ENCODE measurements at regions not wholly inside any gene's neighbourhood (a gene's known extent, or its start where the extent isn't known, plus 50 kb on each side); places are given as distances from the start of the nearest gene placed in this dataset.
"Not testable (repeated sequence)": the region's sequence is repeated elsewhere in the genome, so short reads cannot be mapped to it uniquely, and the experiment has no call there.

DNA sequence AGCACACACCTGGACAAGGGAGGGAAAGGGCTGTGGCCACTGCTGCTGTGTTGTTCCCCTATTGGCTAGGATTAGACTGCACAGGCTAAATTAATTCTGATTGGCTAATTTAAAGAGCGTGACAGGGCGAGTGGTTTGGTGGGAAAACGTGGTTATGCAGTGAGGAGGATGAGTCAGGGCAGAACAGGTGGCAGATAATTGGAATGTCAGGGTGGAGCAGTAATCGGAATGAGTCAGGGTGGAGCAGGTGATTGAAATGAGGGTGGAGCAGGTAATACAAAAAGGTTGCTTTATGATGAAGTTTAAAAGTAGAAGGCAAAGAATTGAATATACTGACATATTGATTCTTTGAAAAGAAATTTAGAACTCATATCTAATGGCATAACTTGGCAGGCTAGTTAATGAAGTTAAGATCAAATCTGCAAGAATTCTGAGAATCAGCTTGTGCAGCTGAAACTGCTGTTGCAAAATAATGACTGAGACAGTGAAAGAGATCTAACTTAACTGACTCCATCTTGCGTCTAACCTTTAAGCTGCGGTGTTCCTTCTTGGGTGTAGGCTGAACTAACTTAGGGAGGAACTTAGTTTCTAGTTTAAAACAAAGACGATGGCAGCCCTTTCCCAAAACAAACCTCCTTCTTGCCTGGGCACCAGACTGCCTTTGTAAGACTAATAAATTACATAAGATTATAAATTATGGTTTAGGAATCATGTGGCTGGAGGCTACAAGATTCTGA is 174.3 kb downstream of the UTP18 start:
- FAIRE-seq = no peak
- DNase-seq (ENCODE audit: insufficient read length, low spot score) = no peak

DNA sequence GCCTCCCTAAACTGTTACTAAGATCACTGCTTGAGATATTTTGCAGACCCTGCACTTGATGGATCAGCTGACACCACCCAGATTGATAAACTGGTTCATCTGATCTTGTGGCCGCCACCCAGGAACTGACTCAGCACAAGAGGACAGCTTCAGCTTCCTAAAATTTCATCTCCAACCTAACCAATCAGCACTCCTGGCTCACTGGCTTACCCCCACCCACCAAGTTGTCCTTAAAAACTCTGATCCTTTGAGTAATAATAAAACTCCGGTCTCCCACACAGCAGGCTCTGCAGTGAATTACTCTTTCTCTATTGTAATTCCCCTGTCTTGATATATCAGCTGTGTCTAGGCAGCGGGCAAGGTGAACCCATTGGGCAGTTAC is 174.8 kb downstream of the UTP18 start:
- no peak for FAIRE-seq
- DNase-seq (ENCODE audit: insufficient read length, low spot score) = no peak

DNA sequence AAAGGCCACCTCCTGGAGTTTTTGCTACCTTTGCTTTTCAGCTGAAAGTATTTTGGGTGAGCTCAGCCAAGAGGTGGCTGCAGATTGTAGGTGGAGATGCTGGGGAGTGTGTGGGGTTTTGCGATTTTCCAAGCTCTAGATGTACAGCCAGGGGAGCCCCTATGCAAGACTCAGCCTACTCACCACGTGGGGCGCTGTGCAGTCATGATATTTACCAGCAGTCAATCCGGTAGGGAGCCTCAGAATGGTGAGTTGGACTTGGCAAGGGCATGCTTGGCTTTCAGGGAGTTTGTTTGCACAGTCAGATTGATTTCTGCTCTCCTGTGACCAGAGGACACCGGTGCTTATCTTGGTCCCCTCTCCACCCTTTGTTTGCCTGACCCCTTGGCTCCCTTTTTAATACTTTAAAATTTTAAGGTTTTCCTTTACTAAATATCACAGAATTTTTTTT is 175.3 kb downstream of the UTP18 start:
- FAIRE-seq (no peak), DNase-seq (ENCODE audit: insufficient read length, low spot score) (no peak)

DNA sequence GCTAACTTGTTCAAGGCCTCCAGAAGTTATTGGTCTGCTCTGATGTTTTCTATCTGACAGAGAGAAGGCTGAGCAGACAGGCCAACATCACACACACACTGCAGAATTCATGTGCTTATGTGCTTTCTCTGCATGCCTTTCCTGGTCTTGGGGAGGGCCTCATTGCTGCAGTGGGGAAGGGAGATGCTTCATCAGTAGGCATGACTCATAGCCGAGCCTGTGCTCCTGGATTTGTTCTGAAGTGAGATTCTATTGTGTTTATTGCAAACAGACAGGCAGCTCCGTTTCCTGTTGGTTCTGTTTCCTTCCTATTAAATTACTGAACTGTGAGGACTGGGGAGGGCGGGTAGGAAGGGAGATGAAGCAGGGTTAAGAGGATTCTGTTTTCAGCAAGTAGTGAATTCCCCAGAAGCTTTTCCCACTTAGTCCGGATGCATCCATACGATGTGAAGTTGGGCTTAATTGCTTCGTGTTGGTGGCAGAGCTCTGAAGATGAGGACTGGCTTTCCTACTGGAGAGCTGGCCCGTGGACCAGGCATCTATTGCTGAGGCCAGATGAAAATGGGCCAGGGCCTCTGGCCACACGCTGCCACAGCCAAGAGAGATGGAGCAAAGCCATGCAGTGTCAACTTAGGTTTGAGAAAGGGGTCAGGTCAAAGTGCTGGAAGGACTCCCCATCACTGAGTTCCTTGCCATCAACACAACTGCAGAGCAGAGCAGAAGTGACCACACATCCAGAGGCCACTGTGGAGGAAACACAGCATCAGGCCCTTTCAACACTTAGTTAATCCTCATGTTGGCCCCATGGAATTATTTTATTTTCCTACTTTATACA is 179.3 kb downstream of the UTP18 start:
- no peak for FAIRE-seq
- DNase-seq (ENCODE audit: insufficient read length, low spot score) = no peak

DNA sequence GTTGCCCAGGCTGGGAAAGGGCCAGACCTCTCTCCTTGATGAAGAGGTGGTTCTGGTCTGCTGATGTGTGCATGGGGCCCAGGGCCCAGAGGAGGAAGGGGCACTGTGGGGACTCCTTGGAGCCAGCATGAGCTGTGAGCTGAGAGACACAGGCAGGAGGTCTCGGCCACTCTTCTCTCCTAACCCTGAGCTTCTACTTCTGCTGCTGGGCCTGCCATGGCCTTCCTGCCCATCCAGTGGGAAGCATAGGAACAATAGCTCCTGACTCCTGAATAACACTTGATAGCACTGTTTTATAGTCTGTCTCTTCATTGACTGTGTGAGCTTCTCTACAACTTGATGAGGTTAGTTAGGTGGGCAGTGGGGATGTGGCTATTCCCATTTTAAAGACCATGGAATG is 181.1 kb downstream of the UTP18 start:
- DNase-seq (ENCODE audit: insufficient read length, low spot score) = no peak
- FAIRE-seq = no peak

DNA sequence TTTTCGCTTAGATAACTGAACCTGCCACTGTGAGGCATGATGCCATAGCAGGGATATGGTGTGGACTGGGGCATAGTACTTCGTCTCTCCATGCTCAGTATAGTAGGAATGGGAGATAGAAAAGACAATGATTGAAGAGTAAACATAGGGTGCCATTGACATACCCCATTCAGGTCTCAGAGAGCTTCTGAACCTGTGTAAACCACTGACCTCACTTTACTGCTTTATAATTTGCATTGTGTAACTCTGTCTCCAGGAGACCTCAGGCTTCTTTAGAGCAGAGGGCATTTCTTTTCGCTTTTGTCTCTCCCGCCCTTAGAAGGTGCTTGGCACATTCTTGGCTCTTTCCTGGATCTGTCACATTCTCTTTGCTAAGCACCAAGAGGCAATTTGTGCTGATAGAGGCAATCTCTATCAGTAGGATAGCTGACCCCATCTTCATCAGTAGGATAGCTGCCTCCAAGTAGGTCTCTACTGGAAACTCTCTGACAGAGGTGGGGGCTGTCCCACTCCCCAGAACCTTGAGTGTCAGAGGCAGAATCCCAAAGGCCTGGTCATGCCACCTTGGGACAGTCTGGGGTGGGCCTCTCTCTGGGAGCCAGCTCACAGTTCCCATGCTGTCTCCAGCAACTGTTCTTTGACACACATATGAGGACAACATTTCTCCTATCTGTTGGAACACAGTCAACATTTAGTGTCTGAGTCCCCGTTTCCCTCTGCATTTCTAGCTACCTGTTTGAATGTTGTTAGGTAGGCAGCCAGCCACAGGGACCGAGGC is 181.9 kb downstream of the UTP18 start:
- DNase-seq (ENCODE audit: insufficient read length, low spot score) (no peak), FAIRE-seq (no peak)

DNA sequence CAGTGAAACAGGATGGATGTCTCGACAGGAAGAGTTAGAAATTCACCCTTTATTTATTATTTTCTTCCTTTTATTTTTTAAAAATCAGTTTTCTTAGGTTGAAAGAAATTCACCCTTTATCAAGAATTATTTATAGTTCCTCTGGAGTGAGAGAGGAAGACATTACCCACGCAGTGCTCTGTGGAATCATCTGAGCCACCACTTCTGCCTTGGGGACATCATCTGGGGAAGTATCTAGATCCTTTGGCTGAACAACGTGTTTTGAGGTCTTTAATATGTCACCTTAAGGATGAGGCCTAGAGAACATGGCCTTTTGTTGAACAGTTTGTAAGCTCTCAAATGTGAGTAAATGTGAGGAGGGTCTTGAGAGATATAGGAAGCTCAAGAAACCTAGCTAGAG is 183.3 kb downstream of the UTP18 start:
- DNase-seq (ENCODE audit: insufficient read length, low spot score) = no peak
- FAIRE-seq = no peak

DNA sequence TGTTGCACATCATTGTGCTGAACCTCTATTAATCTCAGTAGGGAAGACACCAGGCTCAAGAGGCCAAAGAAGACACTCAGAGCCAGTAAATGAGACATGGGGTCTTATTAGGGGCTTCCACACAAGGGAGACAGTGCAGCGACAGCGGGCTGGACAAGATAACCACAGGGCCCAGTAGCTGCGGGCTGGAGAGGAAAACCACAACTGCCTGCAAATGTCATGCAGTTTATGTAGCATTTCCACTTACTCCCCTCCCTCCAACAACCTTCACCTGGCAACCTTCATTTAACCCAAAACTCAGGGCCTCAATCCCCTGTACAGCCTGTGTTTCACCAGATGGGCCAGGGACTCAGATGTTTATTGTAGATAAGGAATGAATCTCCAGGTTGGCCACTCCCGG is 185.6 kb downstream of the UTP18 start:
- no peak for FAIRE-seq

DNA sequence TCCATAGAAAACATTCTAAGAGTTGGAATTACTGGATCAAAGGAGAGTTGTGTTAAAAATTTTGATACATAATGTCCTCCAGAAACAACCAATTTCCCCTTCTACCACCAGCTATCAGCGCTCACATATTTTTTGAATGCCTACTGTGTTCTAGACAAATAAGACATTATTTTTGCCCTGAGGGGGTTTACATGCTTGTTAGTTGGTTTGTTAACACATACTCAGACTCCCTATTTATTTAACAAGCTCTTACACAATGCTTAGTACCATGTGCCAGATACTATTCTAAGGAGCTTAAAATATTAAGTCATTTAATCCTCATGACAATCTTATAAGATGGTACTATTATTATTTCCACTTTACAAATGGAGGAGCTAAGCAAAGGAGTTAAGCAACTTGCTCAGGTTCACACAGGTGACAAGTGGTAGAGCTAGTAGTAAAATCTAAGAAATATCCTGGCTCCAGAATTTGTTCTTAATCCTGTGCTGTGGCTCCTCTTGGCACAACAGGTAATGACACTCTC is 194.2 kb downstream of the UTP18 start:
- no peak for DNase-seq (ENCODE audit: insufficient read length, low spot score)
- no peak for FAIRE-seq

More for the DNA sequence above, 185.6 kb downstream of the UTP18 start:
- DNase-seq (ENCODE audit: insufficient read length, low spot score) = no peak

DNA sequence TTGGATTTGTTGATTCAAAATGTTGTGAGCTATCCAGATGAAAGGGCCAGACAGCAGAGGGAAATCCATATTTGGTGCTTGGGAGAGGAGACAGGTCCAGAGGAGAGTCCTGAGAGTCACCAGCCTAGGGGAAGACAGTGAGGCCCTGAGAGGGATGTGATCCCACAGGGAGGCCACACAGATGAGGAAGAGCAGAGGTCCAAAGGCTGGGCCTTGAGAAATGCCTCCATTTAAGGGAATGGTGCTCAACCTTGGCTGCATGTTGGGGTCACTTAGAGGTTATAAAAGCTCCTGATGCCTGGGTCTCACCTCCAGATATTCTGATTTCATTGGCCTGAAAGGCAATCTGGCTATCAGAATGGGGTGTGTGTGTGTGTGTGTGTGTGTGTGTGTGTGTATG is 194.9 kb downstream of the UTP18 start:
- no peak for DNase-seq (ENCODE audit: insufficient read length, low spot score)
- FAIRE-seq = no peak

DNA sequence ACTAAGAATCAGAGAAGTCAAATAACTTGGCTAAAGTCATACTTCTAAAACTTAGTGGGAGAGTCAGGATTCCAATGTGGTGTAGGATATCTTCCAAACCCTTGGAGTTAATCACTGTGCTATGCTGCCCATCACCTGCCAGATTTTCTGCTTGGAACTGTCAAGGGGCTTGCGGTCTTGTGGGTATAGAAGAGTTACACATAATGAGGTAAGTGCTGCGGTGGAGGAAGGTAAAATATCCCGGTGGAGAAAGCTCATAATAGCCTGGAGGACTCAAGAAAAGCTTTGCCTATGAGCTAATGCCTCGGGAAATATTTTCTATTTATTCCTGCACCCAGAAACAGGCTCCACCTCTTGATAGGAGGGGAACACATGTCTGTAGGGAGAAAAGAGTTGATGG is 195.6 kb downstream of the UTP18 start:
- FAIRE-seq = no peak
- no peak for DNase-seq (ENCODE audit: insufficient read length, low spot score)

DNA sequence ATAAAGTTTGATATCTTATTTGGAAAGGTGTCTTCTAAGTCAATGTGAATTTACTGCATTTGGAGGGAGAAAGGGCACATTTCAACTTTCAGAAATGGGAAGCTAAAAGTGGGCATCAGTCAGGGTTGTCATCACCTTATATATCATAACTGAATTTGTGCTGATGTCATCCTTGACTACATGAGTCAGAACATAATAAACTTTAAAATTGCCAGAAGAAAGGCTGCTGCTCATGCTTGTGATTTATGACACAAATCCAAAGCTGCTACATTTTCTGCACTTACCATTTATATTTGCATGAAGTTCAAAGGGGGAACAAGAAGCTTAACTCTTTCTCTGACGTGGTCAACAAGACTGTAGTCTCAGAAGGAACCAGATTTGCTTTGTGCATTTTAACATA is 196.6 kb downstream of the UTP18 start:
- FAIRE-seq = no peak
- DNase-seq (ENCODE audit: insufficient read length, low spot score) = no peak

DNA sequence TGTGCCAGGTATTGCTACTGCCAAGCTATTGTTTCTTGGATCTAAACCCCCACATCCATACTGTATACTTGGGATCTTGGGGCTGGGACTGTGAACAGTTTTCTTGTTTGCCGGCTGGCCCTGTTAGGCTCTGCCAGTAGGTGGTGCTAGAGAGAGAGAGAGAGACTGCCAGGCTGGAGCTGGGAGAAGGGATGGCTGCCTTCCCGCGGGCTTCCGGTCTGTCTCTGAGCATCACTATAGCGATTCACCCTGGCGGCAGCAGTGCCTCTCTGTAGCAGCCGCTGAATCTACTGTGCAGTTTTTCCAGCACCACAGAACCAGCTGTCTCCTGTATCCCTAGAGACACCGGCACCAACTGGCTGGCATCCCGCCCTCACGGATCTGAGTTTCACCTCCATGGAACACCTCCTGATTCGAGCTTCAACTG is 201.2 kb downstream of the UTP18 start:
- DNase-seq (ENCODE audit: insufficient read length, low spot score) (peak; percentile 45), FAIRE-seq (no peak)

DNA sequence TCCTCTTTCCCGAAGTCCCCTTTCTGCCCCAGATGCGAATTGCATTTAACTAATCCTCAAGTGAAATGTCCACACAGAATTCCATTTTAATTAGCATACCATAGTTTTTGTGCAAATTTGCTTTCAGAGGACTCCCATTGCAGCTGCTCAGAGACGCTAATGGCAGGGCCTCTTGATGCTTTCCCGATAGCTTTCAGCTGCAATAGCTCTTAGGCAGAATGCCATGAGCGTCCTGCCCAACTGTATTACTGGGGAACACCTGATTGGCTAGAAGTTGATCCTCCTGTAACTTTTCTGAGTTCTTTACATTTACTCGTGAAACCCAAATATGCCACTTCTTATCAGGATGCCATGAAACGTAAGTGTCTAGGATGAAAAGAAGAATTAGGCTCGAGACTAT is 203.0 kb downstream of the UTP18 start:
- FAIRE-seq = no peak
- no peak for DNase-seq (ENCODE audit: insufficient read length, low spot score)

DNA sequence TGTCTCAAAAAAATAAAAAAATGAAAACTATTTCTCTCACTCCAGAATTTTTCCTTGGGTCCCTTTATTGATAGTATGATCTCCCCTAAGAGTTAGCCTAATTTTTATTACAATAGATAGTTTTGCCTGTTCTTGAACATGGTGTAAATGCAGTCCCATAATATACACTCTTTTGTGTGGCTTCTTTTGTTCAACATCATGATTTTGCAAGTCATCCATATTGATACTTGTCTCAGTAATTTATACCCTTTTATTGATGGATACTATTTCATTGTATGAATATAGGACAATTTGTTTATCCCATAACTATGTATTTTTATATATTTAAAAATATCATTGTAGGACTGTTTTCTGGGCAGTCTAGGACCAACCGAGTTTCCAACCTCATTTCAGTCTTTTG is 207.0 kb downstream of the UTP18 start:
- FAIRE-seq = no peak
- DNase-seq (ENCODE audit: insufficient read length, low spot score) = no peak

DNA sequence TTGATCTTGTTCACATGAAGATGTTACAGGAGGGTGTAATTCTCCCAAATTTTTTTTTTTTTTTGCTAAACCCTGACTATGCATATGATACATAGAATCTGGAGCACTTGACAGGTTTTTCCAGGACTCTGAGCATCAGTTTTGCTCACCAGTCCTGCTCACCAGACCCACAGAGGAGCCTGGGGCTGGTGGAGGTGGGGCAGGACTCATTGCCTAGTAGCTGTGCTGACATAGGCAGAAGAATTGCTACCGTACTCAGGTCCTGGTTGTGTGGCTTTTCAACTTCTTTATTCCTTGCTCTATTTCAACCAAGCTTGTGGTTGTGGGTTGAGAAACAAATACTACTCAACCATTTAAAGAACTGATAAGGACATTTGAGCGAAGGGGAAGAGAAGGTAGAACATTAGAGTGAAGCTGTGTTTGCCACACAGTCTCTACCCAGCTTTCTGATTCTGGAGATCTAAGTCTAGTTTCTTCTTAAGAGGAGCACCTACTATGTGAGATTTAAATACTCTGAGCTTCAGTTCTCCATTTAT is 212.4 kb downstream of the UTP18 start:
- FAIRE-seq = no peak
- no peak for DNase-seq (ENCODE audit: insufficient read length, low spot score)

DNA sequence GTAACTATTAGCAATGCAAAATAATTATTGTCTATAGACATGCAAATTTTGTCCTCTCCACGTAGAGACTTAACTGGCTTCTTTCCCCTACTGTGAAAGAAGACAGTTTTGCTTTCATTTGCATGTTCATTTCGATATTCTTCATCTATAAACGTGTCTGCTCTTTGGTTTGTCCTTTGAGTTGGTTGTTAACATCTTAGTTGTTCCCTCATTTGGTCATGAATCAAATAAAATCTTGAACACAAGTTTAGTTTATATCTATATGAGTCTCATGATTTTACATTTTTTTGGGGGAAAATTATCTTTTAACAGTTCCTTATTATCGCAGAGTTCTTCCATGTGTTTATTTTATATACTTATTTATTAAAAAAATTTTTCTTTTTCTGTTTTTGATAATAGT is 214.4 kb downstream of the UTP18 start:
- DNase-seq (ENCODE audit: insufficient read length, low spot score) (no peak), FAIRE-seq (no peak)

DNA sequence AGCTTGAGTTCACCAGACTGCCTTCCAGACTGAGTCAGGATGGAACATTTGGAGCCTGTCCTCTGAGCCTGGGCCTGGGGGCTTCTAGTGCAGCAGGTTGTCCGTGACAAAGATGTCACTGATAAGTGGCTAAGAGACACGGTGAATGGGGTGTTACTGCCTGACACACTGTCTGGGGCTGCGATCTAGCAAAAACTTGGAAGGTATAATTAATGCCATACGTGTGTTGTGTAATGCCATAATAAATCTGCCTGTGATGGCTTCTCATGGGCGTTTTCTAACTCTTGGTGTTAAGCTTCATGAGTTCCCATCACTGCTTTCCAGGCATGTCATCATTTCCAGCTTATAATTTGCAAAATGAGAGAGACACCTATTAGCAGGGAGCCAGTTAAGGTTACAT is 215.4 kb downstream of the UTP18 start:
- FAIRE-seq = no peak

DNA sequence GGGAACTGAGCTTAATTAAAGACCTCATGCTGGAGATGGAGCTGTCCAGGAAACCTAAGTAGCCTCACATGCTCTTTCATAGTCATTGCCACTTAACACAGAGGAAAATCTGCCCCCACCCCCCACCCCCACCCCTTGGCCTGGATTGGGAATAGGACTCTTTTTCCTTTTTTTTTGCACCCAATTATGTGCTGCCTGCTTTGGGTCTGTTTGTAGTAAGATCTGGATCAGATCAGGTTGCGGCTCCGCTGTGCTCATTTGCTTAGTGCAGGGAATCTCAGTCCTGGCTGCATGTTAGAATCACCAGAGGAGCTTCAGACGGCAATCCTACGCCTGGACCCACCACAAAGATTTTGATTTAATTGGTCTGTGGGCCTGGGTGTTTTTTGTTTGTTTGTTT is 219.0 kb downstream of the UTP18 start:
- DNase-seq (ENCODE audit: insufficient read length, low spot score) = no peak
- FAIRE-seq = no peak

More for the DNA sequence above, 215.4 kb downstream of the UTP18 start:
- DNase-seq (ENCODE audit: insufficient read length, low spot score) = no peak

DNA sequence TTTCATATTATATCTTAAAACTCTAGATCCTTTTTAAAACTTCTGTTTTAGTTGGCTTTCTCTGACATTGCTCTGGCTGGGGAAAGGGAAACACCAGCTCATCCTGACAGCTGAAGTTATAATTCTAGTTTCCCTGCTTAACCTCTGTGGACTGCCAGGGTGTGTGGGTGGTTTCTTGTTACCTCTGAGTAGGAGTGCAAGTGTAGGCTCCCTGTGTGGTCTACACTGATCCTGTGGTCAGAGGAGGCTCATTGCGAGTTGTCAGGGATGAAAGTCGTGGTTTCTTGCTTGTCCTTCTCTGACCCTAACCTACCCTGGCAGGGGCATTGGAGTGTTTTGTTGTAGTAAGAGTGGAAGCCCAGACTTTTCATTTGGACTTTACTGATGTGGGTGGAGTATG is 221.0 kb downstream of the UTP18 start:
- no peak for DNase-seq (ENCODE audit: insufficient read length, low spot score)
- no peak for FAIRE-seq

DNA sequence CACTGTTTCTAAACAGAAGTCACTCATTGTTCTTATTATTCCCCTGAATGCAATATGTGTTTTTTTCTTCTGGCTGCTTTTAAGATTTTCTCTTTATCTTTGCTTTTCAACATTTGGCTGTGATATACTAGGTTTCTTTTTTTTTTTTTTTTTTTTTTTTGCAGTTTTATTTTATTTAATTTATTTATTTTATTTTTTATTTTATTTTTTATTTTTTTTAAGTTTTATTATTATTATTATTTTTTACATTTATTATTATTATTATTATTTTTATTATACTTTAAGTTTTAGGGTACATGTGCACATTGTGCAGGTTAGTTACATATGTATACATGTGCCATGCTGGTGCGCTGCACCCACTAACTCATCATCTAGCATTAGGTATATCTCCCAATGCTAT is 221.9 kb downstream of the UTP18 start:
- FAIRE-seq; DNase-seq (ENCODE audit: insufficient read length, low spot score): not testable (repeated sequence)

All from GM19239 (cell line).